H1 (cell line): ENCODE measurements at regions not wholly inside any gene's neighbourhood (a gene's known extent, or its start where the extent isn't known, plus 50 kb on each side); places are given as distances from the start of the nearest gene placed in this dataset.

ENCODE experiments used
- CTCF ChIA-PET: fragments of 300-600 bp; sonication (Branson Sonifier 250); formaldehyde crosslinking; loops from one replicate; lab custom pipeline; 2021; ENCODE audit not compliant: partially characterized antibody; lab: Charles Lee
- POLR2A ChIA-PET: fragments of 300-600 bp; sonication (Branson Sonifier 250); formaldehyde crosslinking; loops from one replicate; lab custom pipeline; 2021; ENCODE audit warnings: inconsistent platforms; ENCODE audit not compliant: partially characterized antibody; lab: Charles Lee
- DNase-seq, 2 experiments: peaks; one replicate each; pipeline versions ENCODE4 v3.0.0 to v3.0.0-alpha.2; 2010 to 2022; ENCODE audit warnings: low spot score in 2 of 2, low read depth in 1 of 2, mixed read lengths in 1 of 2
- FAIRE-seq: peaks from 2 replicates; lab custom pipeline; 2011; peaks lifted over from hg19 to GRCh38; lab: Jason Lieb, UNC
- H2AFZ ChIP-seq: 2 replicates; pipeline ENCODE4 v1.8.1; 2012; ENCODE audit warnings: low read length, inconsistent platforms
- H2AK5ac ChIP-seq: 2 replicates; pipeline ENCODE4 v1.6.1; 2013; ENCODE audit warnings: low read depth, low read length
- H2BK120ac ChIP-seq: replicated peaks from 2 replicates; pipeline ENCODE3; 2013; ENCODE audit warnings: low read depth, low read length, inconsistent platforms
- H2BK12ac ChIP-seq: 2 replicates; pipeline ENCODE4 v1.6.1; 2013; ENCODE audit warnings: low read depth, low read length
- H2BK15ac ChIP-seq: 2 replicates; pipeline ENCODE4 v1.6.1; 2013; ENCODE audit warnings: low read length
- H2BK20ac ChIP-seq: 2 replicates; pipeline ENCODE4 v1.6.1; 2013; ENCODE audit warnings: low read length
- H2BK5ac ChIP-seq: 2 replicates; pipeline ENCODE4 v1.6.1; 2013; ENCODE audit warnings: low read depth, low read length
- H3K14ac ChIP-seq: 2 replicates; pipeline ENCODE4 v1.6.1; 2013; ENCODE audit warnings: inconsistent platforms; ENCODE audit not compliant: insufficient read length
- H3K18ac ChIP-seq: 2 replicates; pipeline ENCODE4 v1.6.1; 2013; ENCODE audit warnings: low read length; ENCODE audit errors: extremely low read depth
- H3K23ac ChIP-seq: 2 replicates; pipeline ENCODE4 v1.6.1; 2013; ENCODE audit warnings: inconsistent platforms; ENCODE audit not compliant: insufficient read length
- H3K23me2 ChIP-seq: 2 replicates; pipeline ENCODE4 v1.6.1; 2013; ENCODE audit warnings: low read depth, low read length
- H3K27ac ChIP-seq: 2 replicates; pipeline ENCODE4 v1.6.1; 2011; ENCODE audit warnings: low read depth, low read length, inconsistent platforms
- H3K27me3 ChIP-seq, 4 experiments: replicated peaks in 1 of 4; 1 replicate in 1 of 4; 2 replicates in 3 of 4; pipeline versions ENCODE4 v1.6.1 to v1.8.1; 2011 to 2013; ENCODE audit warnings: low read length in 3 of 4, mild to moderate bottlenecking in 3 of 4, inconsistent platforms in 2 of 4, mixed read lengths in 2 of 4, moderate library complexity in 1 of 4; ENCODE audit not compliant: control insufficient read depth in 3 of 4, insufficient read depth in 3 of 4; ENCODE audit errors: extremely low read depth in 1 of 4
- H3K36me3 ChIP-seq, 4 experiments: 2 replicates each; pipeline versions ENCODE4 v1.6.1 to v1.8.1; 2011 to 2013; ENCODE audit warnings: mild to moderate bottlenecking in 4 of 4, low read length in 3 of 4, moderate library complexity in 2 of 4, control low read depth in 1 of 4, inconsistent platforms in 1 of 4; ENCODE audit not compliant: insufficient read depth in 4 of 4, control insufficient read depth in 2 of 4
- H3K4ac ChIP-seq: replicated peaks from 2 replicates; pipeline ENCODE3; 2013; ENCODE audit warnings: low read length, low read depth, mixed read lengths, inconsistent platforms; ENCODE audit not compliant: insufficient read length
- H3K4me1 ChIP-seq, 4 experiments: replicated peaks in 1 of 4; 1 replicate in 1 of 4; 2 replicates in 3 of 4; pipeline versions ENCODE4 v1.6.1 to v1.8.1; 2011 to 2013; ENCODE audit warnings: low read length in 3 of 4, inconsistent platforms in 2 of 4, mixed read lengths in 1 of 4; ENCODE audit not compliant: insufficient read depth in 4 of 4, control insufficient read depth in 3 of 4
- H3K4me2 ChIP-seq, 2 experiments: 2 replicates each; pipeline versions ENCODE4 v1.6.1 to v1.8.1; 2011 to 2013; ENCODE audit warnings: low read depth in 2 of 2, low read length in 2 of 2, control low read depth in 1 of 2, inconsistent platforms in 1 of 2, mild to moderate bottlenecking in 1 of 2; ENCODE audit not compliant: insufficient read depth in 1 of 2
- H3K4me3 ChIP-seq, 4 experiments: fragments of 200-600, 300-600 bp in 1 of 4; sonication (generic), shearing (Covaris generic), sonication (Bioruptor Twin) in 1 of 4; 2 replicates each; pipeline versions ENCODE4 v1.5.1 to v1.8.1; 2011 to 2016; ENCODE audit warnings: low read length in 4 of 4, low read depth in 3 of 4, control low read depth in 2 of 4, inconsistent platforms in 2 of 4, mild to moderate bottlenecking in 2 of 4, mixed read lengths in 1 of 4, moderate library complexity in 1 of 4; ENCODE audit not compliant: insufficient read depth in 2 of 4; ENCODE audit errors: extremely low read depth in 1 of 4
- H3K56ac ChIP-seq: replicated peaks from 2 replicates; pipeline ENCODE3; 2013; ENCODE audit warnings: low read depth, mild to moderate bottlenecking, mixed read lengths, low read length, inconsistent platforms; ENCODE audit not compliant: insufficient read length
- H3K79me1 ChIP-seq: 2 replicates; pipeline ENCODE4 v1.6.1; 2013; ENCODE audit warnings: low read depth, low read length, control low read depth
- H3K79me2 ChIP-seq, 2 experiments: 2 replicates each; pipeline versions ENCODE4 v1.6.1 to v1.8.1; 2012 to 2013; ENCODE audit warnings: low read length in 2 of 2, mild to moderate bottlenecking in 2 of 2, inconsistent platforms in 1 of 2; ENCODE audit not compliant: insufficient read depth in 2 of 2, control insufficient read depth in 1 of 2
- H3K9ac ChIP-seq, 4 experiments: replicated peaks in 1 of 4; 1 replicate in 1 of 4; 2 replicates in 3 of 4; pipeline versions ENCODE4 v1.6.1 to v1.8.1; 2011 to 2013; ENCODE audit warnings: low read depth in 3 of 4, low read length in 3 of 4, control low read depth in 2 of 4, mild to moderate bottlenecking in 2 of 4, moderate library complexity in 2 of 4, inconsistent platforms in 1 of 4; ENCODE audit errors: extremely low read depth in 1 of 4
- H3K9me3 ChIP-seq, 2 experiments: 2 replicates each; pipeline versions ENCODE4 v1.6.1 to v1.8.1; 2012 to 2013; ENCODE audit warnings: mild to moderate bottlenecking in 2 of 2, moderate library complexity in 2 of 2, control low read depth in 1 of 2, inconsistent platforms in 1 of 2, low read depth in 1 of 2, low read length in 1 of 2, mixed read lengths in 1 of 2; ENCODE audit not compliant: insufficient read depth in 2 of 2
- H4K20me1 ChIP-seq, 2 experiments: replicated peaks in 1 of 2; 2 replicates each; pipeline versions ENCODE3 to v1.8.1; 2011 to 2013; ENCODE audit warnings: inconsistent platforms in 2 of 2, low read length in 2 of 2, mild to moderate bottlenecking in 1 of 2; ENCODE audit not compliant: insufficient read depth in 2 of 2, control insufficient read depth in 1 of 2
- H4K5ac ChIP-seq: 2 replicates; pipeline ENCODE4 v1.6.1; 2013; ENCODE audit warnings: low read length, low read depth, mixed read lengths, inconsistent platforms; ENCODE audit not compliant: insufficient read length
- H4K8ac ChIP-seq: 2 replicates; pipeline ENCODE4 v1.8.0; 2013; ENCODE audit warnings: mild to moderate bottlenecking, moderate library complexity, low read length, inconsistent platforms; ENCODE audit not compliant: insufficient read depth; ENCODE audit errors: extremely low read depth
- H4K91ac ChIP-seq: replicated peaks from 2 replicates; pipeline ENCODE3; 2013; ENCODE audit warnings: low read length, mixed read lengths, inconsistent platforms; ENCODE audit not compliant: insufficient read length
- CREB1 ChIP-seq: IDR thresholded peaks from 2 replicates; pipeline ENCODE4 v1.6.1; 2012; ENCODE audit warnings: inconsistent platforms
- WGBS, 2 experiments: shearing (Covaris generic) in 1 of 2; methylation state at CpG; one replicate each; pipeline versions ENCODE4 v1.1.6 to v1.1.7; 2013 to 2015; ENCODE audit warnings: low lambda C conversion rate in 2 of 2, mixed read lengths in 2 of 2, inconsistent platforms in 1 of 2, low coverage in 1 of 2, missing lambda C conversion rate in 1 of 2; ENCODE audit not compliant: insufficient replicate concordance in 2 of 2, insufficient coverage in 1 of 2, insufficient read length in 1 of 2; ENCODE audit errors: extremely low coverage in 1 of 2, missing lambda C conversion rate in 1 of 2; 5-methylcytosine and 5-hydroxymethylcytosine counted together

- TF ChIP-seq CREB1 = no peak
- Histone ChIP-seq H4K91ac (no peak overlapping the region), H3K14ac (no peak overlapping the region), H3K56ac (no peak overlapping the region), H3K4me3 (no peak overlapping the region), H3K4me1 (peaks cover 0 to 3% (median 0%) of the 10 kb centered on the region in 4 experiments; a peak in 2 of 7 replicates), H2BK15ac (no peak overlapping the region), H3K18ac (no peak overlapping the region), H4K20me1 (no peaks in the 10 kb centered on the region), H3K23ac (no peak overlapping the region), H3K4me2 (no peak overlapping the region), H4K5ac (no peak overlapping the region), H3K9me3 (no peaks in the 10 kb centered on the region), H3K9ac (no peak overlapping the region), H3K23me2 (no peaks in the 10 kb centered on the region), H2BK120ac (no peak overlapping the region), H3K27me3 (no peaks in the 10 kb centered on the region; a peak in 1 of 7 replicates), H3K79me1 (no peaks in the 10 kb centered on the region), H3K4ac (no peak overlapping the region), H2BK5ac (no peak overlapping the region), H2BK12ac (no peak overlapping the region), H2AK5ac (no peak overlapping the region), H2AFZ (no peak overlapping the region), H3K36me3 (no peaks in the 10 kb centered on the region), H3K79me2 (no peaks in the 10 kb centered on the region), H4K8ac (no peak overlapping the region), H2BK20ac (peak overlapping the region; percentile 43; the same call in 1 of the 2 replicates), H3K27ac (no peak overlapping the region)
- WGBS, 2 experiments = 96% methylated on average over 3 of the region's 3 CpGs; no CpG with 5 or more reads in 1 of the 2 experiments
- ChIA-PET POLR2A (interaction anchor here (1.1 kb wide), 1 partner anchor 11 kb away, joined by 4 read pairs; no protein-coding TSS in a partner anchor), CTCF (interaction anchor here (1.0 to 1.6 kb wide), 3 partner anchors 11 to 47 kb away, joined by 3 to 4 read pairs (median 4); no protein-coding TSS in a partner anchor)
- no peak for FAIRE-seq
- DNase-seq = no peak
Observed at GRCh38 chr4:27112587-27112986, 251.9 kb downstream of the STIM2 start.
